ENCODE measurements at regions not wholly inside any gene's neighbourhood (a gene's known extent, or its start where the extent isn't known, plus 50 kb on each side); places are given as distances from the start of the nearest gene placed in this dataset.

DNA sequence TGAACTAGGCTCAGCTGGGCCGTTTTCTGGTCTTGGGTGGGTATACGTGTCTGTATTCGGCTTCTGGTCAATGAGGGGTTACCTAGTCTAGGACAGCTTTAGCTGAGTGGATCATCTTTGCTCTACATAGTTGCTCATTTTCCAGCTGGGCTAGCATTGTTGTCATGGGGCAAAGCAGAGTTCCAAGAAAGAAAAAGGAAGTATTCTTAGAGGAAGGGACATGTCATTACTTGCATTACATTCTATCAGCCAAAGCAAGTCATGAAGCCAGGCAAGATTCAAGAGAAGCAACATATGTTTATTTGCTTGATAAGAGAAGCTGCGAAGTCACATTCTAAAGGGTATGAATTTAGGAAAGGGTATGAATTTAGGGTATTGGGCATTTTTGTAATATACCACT lies 396.5 kb downstream of the ZNF608 start:
- no peaks in the 10 kb centered on the region for H3K4me1 ChIP-seq (ENCODE audit: insufficient read depth, low read length)
- H3K79me2 ChIP-seq (ENCODE audit: insufficient read depth, low read length): no peaks in the 10 kb centered on the region
- no peaks in the 10 kb centered on the region for H3K36me3 ChIP-seq (replicated peaks in 1 of 2; ENCODE audit: control insufficient read depth in 1 of 2, insufficient read depth in 2 of 2, low read length in 2 of 2)
- intact Hi-C loops (cut with micrococcal nuclease; ENCODE audit: unreplicated experiment): no loop called here
- H2AFZ ChIP-seq (ENCODE audit: low read length): no peak overlapping the region
- H3K27ac ChIP-seq (ENCODE audit: extremely low read length, insufficient read depth, low read length): no peak overlapping the region
- no peak for TF ChIP-seq NCOA1 (CRISPR knock-in tag; IDR thresholded peaks at IDR 0.05)
- TF ChIP-seq DMAP1 (CRISPR knock-in tag; IDR thresholded peaks at IDR 0.05): no peak
- TF ChIP-seq SIX4 (CRISPR knock-in tag; IDR thresholded peaks at IDR 0.05): no peak
- TF ChIP-seq SMARCE1 (IDR thresholded peaks at IDR 0.05; ENCODE audit: borderline replicate concordance): no peak
- no peak for TF ChIP-seq ZNF225 (CRISPR knock-in tag; IDR thresholded peaks at IDR 0.05)
- ATAC-seq (no peak), DNase-seq (ENCODE audit: low spot score) (no peak), FAIRE-seq (no peak)
- no peak overlapping the region for H3K4me2 ChIP-seq (ENCODE audit: low read depth, low read length)
- POLR2A ChIA-PET: no interaction called here
- no peaks in the 10 kb centered on the region for H4K20me1 ChIP-seq (ENCODE audit: insufficient read depth, low read length)
- H3K27me3 ChIP-seq (ENCODE audit: control insufficient read depth in 1 of 2, insufficient read depth in 2 of 2, low read length in 2 of 2): no peaks in the 10 kb centered on the region; a peak in 1 of 5 replicates
- BruUV-seq (replicated peaks): no TSS peak
- no peak overlapping the region for H3K9ac ChIP-seq (ENCODE audit: insufficient read depth, low read depth, low read length)
- no peak overlapping the region for H3K4me3 ChIP-seq (replicated peaks in 1 of 3; ENCODE audit: insufficient read depth in 1 of 3, low read depth in 2 of 3, low read length in 3 of 3)
- 7% methylated on average over 4 of the region's 4 CpGs for WGBS (ENCODE audit: low lambda C conversion rate)
- H3K9me3 ChIP-seq (ENCODE audit: low read length): no peaks in the 10 kb centered on the region
- CTCF ChIA-PET (ENCODE audit: low intra/inter-chr PET ratio, low total read pairs): no interaction called here
- in situ Hi-C loops (cut with HindIII; ENCODE audit: extremely low pct_ligation_motif_present, low pct_unique_long_range_greater_than_20kb): no loop called here

DNA sequence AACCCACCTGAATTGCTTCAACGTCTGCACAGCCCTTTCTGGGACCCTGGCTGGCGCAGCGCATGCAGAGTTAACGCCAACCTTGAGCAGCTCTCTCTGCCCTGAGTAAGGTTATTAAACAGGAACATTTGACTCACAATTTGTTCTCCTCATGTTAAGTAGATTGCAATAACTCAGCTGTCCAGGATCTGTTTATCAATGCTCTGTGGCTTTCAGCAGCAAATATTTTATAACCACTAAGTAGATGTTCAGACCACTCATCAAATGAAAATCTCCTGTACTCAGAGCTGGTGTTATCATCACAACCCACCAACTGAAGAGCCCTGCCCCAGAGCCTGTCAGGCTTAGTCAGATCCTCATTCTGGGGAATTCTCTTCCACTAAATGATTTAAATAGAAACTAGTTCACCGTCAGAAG lies 403.0 kb downstream of the ZNF608 start:
- Histone ChIP-seq H3K27me3 (ENCODE audit: control insufficient read depth in 1 of 2, insufficient read depth in 2 of 2, low read length in 2 of 2) (no peaks in the 10 kb centered on the region), H4K20me1 (ENCODE audit: insufficient read depth, low read length) (no peaks in the 10 kb centered on the region), H3K79me2 (ENCODE audit: insufficient read depth, low read length) (no peaks in the 10 kb centered on the region), H3K27ac (ENCODE audit: extremely low read length, insufficient read depth, low read length) (no peak overlapping the region), H2AFZ (ENCODE audit: low read length) (no peak overlapping the region), H3K4me2 (ENCODE audit: low read depth, low read length) (no peak overlapping the region), H3K36me3 (replicated peaks in 1 of 2; ENCODE audit: control insufficient read depth in 1 of 2, insufficient read depth in 2 of 2, low read length in 2 of 2) (no peaks in the 10 kb centered on the region), H3K9ac (ENCODE audit: insufficient read depth, low read depth, low read length) (no peak overlapping the region), H3K4me1 (ENCODE audit: insufficient read depth, low read length) (no peaks in the 10 kb centered on the region), H3K9me3 (ENCODE audit: low read length) (no peaks in the 10 kb centered on the region), H3K4me3 (replicated peaks in 1 of 3; ENCODE audit: insufficient read depth in 1 of 3, low read depth in 2 of 3, low read length in 3 of 3) (no peak overlapping the region)
- FAIRE-seq (no peak), DNase-seq (ENCODE audit: low spot score) (no peak), ATAC-seq (no peak)
- WGBS (ENCODE audit: low lambda C conversion rate): 48% methylated on average over 5 of the region's 5 CpGs
- intact Hi-C loops (cut with micrococcal nuclease; ENCODE audit: unreplicated experiment) (no loop called here), in situ Hi-C loops (cut with HindIII; ENCODE audit: extremely low pct_ligation_motif_present, low pct_unique_long_range_greater_than_20kb) (no loop called here)
- POLR2A ChIA-PET: no interaction called here
- CTCF ChIA-PET (ENCODE audit: low intra/inter-chr PET ratio, low total read pairs): no interaction called here
- BruUV-seq (replicated peaks): no TSS peak
- no peak for TF ChIP-seq PAF1 (CRISPR knock-in tag; IDR thresholded peaks at IDR 0.05)
- TF ChIP-seq ATF7 (IDR thresholded peaks at IDR 0.05): no peak
- TF ChIP-seq ATF7 (CRISPR knock-in tag; IDR thresholded peaks at IDR 0.05): no peak
- TF ChIP-seq, protein P1, sequence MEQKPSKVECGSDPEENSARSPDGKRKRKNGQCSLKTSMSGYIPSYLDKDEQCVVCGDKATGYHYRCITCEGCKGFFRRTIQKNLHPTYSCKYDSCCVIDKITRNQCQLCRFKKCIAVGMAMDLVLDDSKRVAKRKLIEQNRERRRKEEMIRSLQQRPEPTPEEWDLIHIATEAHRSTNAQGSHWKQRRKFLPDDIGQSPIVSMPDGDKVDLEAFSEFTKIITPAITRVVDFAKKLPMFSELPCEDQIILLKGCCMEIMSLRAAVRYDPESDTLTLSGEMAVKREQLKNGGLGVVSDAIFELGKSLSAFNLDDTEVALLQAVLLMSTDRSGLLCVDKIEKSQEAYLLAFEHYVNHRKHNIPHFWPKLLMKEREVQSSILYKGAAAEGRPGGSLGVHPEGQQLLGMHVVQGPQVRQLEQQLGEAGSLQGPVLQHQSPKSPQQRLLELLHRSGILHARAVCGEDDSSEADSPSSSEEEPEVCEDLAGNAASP (CRISPR knock-in tag; IDR thresholded peaks at IDR 0.05; ENCODE audit: borderline replicate concordance): no peak
- no peak for TF ChIP-seq ZNF644 (CRISPR knock-in tag; IDR thresholded peaks at IDR 0.05; ENCODE audit: low read depth)
- TF ChIP-seq SATB2 (CRISPR knock-in tag; IDR thresholded peaks at IDR 0.05): no peak
- TF ChIP-seq MED13 (CRISPR knock-in tag; IDR thresholded peaks at IDR 0.05): no peak
- TF ChIP-seq, protein P2, sequence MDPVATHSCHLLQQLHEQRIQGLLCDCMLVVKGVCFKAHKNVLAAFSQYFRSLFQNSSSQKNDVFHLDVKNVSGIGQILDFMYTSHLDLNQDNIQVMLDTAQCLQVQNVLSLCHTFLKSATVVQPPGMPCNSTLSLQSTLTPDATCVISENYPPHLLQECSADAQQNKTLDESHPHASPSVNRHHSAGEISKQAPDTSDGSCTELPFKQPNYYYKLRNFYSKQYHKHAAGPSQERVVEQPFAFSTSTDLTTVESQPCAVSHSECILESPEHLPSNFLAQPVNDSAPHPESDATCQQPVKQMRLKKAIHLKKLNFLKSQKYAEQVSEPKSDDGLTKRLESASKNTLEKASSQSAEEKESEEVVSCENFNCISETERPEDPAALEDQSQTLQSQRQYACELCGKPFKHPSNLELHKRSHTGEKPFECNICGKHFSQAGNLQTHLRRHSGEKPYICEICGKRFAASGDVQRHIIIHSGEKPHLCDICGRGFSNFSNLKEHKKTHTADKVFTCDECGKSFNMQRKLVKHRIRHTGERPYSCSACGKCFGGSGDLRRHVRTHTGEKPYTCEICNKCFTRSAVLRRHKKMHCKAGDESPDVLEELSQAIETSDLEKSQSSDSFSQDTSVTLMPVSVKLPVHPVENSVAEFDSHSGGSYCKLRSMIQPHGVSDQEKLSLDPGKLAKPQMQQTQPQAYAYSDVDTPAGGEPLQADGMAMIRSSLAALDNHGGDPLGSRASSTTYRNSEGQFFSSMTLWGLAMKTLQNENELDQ (CRISPR knock-in tag; IDR thresholded peaks at IDR 0.05; ENCODE audit: borderline replicate concordance): no peak
- no peak for TF ChIP-seq ZNF24 (IDR thresholded peaks at IDR 0.05)
- no peak for TF ChIP-seq ZNF101 (CRISPR knock-in tag; IDR thresholded peaks at IDR 0.05; ENCODE audit: borderline replicate concordance, low read depth)
- TF ChIP-seq, protein P3, sequence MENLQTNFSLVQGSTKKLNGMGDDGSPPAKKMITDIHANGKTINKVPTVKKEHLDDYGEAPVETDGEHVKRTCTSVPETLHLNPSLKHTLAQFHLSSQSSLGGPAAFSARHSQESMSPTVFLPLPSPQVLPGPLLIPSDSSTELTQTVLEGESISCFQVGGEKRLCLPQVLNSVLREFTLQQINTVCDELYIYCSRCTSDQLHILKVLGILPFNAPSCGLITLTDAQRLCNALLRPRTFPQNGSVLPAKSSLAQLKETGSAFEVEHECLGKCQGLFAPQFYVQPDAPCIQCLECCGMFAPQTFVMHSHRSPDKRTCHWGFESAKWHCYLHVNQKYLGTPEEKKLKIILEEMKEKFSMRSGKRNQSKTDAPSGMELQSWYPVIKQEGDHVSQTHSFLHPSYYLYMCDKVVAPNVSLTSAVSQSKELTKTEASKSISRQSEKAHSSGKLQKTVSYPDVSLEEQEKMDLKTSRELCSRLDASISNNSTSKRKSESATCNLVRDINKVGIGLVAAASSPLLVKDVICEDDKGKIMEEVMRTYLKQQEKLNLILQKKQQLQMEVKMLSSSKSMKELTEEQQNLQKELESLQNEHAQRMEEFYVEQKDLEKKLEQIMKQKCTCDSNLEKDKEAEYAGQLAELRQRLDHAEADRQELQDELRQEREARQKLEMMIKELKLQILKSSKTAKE (CRISPR knock-in tag; IDR thresholded peaks at IDR 0.05; ENCODE audit: borderline replicate concordance): no peak
